Kidney epithelial cell (primary cell): ENCODE measurements at regions not wholly inside any gene's neighbourhood (a gene's known extent, or its start where the extent isn't known, plus 50 kb on each side); places are given as distances from the start of the nearest gene placed in this dataset.

Source experiments
- DNase-seq: peaks from one replicate; pipeline ENCODE4 v3.0.0-alpha.2; 2010; ENCODE audit warnings: low read depth
- H3K27me3 ChIP-seq: 2 replicates; pipeline ENCODE4 v1.6.0; 2011; ENCODE audit warnings: low read length; ENCODE audit not compliant: control insufficient read depth, insufficient read depth
- H3K36me3 ChIP-seq: 2 replicates; pipeline ENCODE4 v1.5.1; 2011; ENCODE audit warnings: low read length; ENCODE audit not compliant: control insufficient read depth, insufficient read depth
- H3K4me3 ChIP-seq: 2 replicates; pipeline ENCODE4 v1.5.1; 2011; ENCODE audit warnings: low read depth, mild to moderate bottlenecking, control low read depth, low read length
- TF ChIP-seq, protein P1 (sequence below): IDR thresholded peaks from 2 replicates; pipeline ENCODE4 v1.5.1; 2011; ENCODE audit warnings: mild to moderate bottlenecking, moderate library complexity, low read length, control low read depth, inconsistent platforms; ENCODE audit not compliant: insufficient read depth, poor library complexity, severe bottlenecking

DNA sequence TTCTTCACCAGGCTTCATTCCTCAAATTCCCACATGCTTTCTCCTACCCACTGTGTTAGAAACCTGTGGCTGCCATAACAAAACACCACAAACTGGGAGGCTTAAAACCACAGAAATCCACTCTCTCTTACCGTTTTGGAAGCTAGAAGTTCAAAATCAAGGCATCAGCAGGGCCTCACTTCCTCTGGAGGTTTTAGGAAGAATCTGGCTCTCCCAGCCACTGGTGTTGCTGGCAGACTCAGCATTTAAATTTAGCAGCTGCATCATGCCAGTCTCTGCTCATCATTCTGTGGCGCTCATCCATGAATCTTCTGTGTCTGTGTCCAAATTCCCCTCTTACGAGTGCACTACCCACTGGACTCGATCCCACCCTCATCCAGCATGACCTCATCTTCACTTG, 248.5 kb downstream of the ZNF516 start:
- no peaks in the 10 kb centered on the region for H3K36me3 ChIP-seq
- no peak overlapping the region for H3K4me3 ChIP-seq
- TF ChIP-seq, protein P1, sequence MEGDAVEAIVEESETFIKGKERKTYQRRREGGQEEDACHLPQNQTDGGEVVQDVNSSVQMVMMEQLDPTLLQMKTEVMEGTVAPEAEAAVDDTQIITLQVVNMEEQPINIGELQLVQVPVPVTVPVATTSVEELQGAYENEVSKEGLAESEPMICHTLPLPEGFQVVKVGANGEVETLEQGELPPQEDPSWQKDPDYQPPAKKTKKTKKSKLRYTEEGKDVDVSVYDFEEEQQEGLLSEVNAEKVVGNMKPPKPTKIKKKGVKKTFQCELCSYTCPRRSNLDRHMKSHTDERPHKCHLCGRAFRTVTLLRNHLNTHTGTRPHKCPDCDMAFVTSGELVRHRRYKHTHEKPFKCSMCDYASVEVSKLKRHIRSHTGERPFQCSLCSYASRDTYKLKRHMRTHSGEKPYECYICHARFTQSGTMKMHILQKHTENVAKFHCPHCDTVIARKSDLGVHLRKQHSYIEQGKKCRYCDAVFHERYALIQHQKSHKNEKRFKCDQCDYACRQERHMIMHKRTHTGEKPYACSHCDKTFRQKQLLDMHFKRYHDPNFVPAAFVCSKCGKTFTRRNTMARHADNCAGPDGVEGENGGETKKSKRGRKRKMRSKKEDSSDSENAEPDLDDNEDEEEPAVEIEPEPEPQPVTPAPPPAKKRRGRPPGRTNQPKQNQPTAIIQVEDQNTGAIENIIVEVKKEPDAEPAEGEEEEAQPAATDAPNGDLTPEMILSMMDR: no peak
- no peaks in the 10 kb centered on the region for H3K27me3 ChIP-seq
- DNase-seq: no peak

DNA sequence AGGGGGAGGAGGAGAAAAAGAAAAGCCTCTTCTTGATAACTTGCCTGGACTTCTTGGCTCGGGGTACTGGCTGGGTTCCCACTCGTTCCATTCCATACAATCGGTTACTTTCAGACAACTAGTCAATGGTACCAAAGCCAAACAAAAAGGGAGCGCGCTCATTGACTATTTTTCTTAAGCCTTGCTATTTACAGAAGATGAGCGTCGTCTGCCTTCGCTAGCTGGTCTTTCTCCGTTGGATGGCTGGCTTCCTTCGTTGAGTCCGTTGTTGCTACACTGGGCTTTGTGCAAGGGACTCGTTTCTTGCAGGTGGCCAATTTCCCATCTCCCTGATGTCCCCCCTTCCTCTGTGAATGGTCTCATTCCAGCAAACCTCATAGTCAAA, 260.4 kb downstream of the ZNF516 start:
- Histone ChIP-seq H3K4me3 (no peak overlapping the region), H3K36me3 (no peaks in the 10 kb centered on the region), H3K27me3 (no peaks in the 10 kb centered on the region)
- TF ChIP-seq, protein P1: no peak
- DNase-seq: no peak

DNA sequence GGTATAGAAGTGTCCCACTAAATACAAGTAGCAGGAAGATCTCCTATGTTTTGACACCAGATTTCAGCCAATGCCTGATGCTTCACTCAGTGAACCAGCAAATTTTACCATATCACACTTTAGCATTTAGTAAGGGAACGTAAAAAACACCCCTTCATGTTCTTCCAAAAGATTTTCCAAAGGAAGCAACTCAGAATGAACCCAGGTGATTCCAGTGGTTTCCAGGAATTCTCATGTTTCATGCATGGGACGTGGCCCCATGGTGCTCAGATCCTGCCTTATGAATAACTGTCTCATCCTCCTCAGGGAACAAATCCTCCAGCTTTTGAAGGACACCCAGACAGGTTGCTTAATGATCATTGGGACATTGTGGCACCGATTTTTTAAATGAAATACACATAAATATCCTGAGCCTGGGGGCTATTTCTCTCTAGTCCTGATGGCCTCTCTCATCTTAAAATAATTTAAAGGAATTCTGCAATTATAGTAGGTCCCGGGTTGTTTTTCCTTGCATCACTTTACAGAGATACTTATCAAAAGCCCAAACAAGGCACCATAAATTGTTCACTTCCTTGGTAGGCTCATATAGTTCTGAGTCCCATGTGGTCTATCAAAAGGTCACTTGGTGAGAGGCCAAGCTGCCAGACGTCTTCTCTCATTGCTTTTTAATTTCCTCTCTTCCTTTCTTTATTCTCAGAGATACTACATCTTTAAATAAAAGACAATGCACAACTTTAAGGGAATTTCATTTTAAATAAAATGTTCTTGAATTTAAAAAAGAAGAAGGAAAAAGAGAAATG, 261.0 kb downstream of the ZNF516 start:
- TF ChIP-seq, protein P1: no peak
- no peaks in the 10 kb centered on the region for H3K27me3 ChIP-seq
- H3K4me3 ChIP-seq: no peak overlapping the region
- no peaks in the 10 kb centered on the region for H3K36me3 ChIP-seq
- no peak for DNase-seq

DNA sequence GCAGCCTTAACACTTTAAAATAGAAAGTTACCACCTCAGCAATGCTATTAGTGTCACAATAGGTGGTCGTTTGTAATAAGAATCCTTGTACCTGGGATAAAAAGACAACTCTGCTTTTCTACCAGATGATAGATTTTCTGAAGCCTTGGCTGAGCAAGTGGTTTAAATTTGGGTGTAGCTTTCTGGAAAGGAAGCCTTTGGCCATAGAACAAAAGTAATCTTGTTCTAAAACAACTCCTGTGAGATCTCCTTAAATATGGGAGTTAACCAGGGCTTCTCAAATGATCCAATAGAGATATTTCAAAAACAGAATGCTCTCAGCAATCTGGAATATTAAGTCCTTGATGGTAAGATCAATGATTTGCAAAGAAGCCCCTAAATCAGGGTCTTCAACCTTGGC, 261.6 kb downstream of the ZNF516 start:
- no peaks in the 10 kb centered on the region for H3K27me3 ChIP-seq
- TF ChIP-seq, protein P1: no peak
- no peak for DNase-seq
- no peaks in the 10 kb centered on the region for H3K36me3 ChIP-seq
- no peak overlapping the region for H3K4me3 ChIP-seq

DNA sequence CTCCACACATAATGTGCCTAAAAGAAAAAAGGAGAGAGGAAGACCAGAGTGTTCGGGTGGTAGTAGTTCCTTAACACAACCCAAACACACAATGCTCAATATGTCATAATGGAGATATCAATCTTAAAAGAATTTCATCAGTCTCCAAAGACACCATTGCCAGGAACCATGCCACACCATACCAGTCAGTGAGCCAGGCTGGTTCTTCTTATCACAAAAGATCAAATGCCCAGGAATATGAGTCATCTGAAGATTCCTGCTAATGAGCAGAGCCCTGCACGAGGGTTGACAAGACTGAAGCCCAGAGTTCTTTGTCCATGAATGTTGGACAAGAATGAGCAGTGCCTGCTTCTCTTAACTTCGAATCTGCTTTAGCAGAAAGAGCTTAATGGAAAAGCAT, 262.3 kb downstream of the ZNF516 start:
- no peak overlapping the region for H3K4me3 ChIP-seq
- no peaks in the 10 kb centered on the region for H3K36me3 ChIP-seq
- H3K27me3 ChIP-seq: no peaks in the 10 kb centered on the region
- DNase-seq: no peak
- TF ChIP-seq, protein P1: no peak

DNA sequence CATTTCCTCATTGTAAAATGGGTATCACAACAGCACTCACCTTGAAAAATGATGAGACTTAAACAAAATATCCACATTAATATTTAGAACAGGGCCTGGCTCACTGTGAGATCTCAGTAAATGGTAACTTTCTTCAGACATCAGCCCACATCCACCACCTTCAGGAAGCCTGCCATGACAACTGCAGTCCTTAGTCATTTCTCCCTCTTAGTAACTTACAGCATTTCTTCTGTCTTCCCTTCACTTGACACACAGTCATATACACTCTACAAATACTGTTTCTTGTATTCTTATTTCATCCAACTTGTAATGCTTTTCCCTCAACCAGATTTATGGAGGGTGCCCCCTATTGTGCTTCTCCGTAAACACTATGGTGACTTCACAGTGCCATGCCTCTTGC, 263.0 kb downstream of the ZNF516 start:
- Histone ChIP-seq H3K36me3 (no peaks in the 10 kb centered on the region), H3K27me3 (no peaks in the 10 kb centered on the region), H3K4me3 (no peak overlapping the region)
- no peak for DNase-seq
- TF ChIP-seq, protein P1: no peak
